H1 (cell line): ENCODE measurements at regions not wholly inside any gene's neighbourhood (a gene's known extent, or its start where the extent isn't known, plus 50 kb on each side); places are given as distances from the start of the nearest gene placed in this dataset.
A peak's percentile ranks its signal among the peaks of the same experiment; 100 is the strongest.

Source experiments
- CTCF ChIA-PET: fragments of 300-600 bp; sonication (Branson Sonifier 250); formaldehyde crosslinking; loops from one replicate; lab custom pipeline; 2021; ENCODE audit not compliant: partially characterized antibody; lab: Charles Lee
- POLR2A ChIA-PET: fragments of 300-600 bp; sonication (Branson Sonifier 250); formaldehyde crosslinking; loops from one replicate; lab custom pipeline; 2021; ENCODE audit warnings: inconsistent platforms; ENCODE audit not compliant: partially characterized antibody; lab: Charles Lee
- DNase-seq, 2 experiments: peaks; one replicate each; pipeline versions ENCODE4 v3.0.0 to v3.0.0-alpha.2; 2010 to 2022; ENCODE audit warnings: low spot score in 2 of 2, low read depth in 1 of 2, mixed read lengths in 1 of 2
- FAIRE-seq: peaks from 2 replicates; lab custom pipeline; 2011; peaks lifted over from hg19 to GRCh38; lab: Jason Lieb, UNC
- H2AFZ ChIP-seq: 2 replicates; pipeline ENCODE4 v1.8.1; 2012; ENCODE audit warnings: low read length, inconsistent platforms
- H2AK5ac ChIP-seq: 2 replicates; pipeline ENCODE4 v1.6.1; 2013; ENCODE audit warnings: low read depth, low read length
- H2BK120ac ChIP-seq: replicated peaks from 2 replicates; pipeline ENCODE3; 2013; ENCODE audit warnings: low read depth, low read length, inconsistent platforms
- H2BK12ac ChIP-seq: 2 replicates; pipeline ENCODE4 v1.6.1; 2013; ENCODE audit warnings: low read depth, low read length
- H2BK15ac ChIP-seq: 2 replicates; pipeline ENCODE4 v1.6.1; 2013; ENCODE audit warnings: low read length
- H2BK20ac ChIP-seq: 2 replicates; pipeline ENCODE4 v1.6.1; 2013; ENCODE audit warnings: low read length
- H2BK5ac ChIP-seq: 2 replicates; pipeline ENCODE4 v1.6.1; 2013; ENCODE audit warnings: low read depth, low read length
- H3K14ac ChIP-seq: 2 replicates; pipeline ENCODE4 v1.6.1; 2013; ENCODE audit warnings: inconsistent platforms; ENCODE audit not compliant: insufficient read length
- H3K18ac ChIP-seq: 2 replicates; pipeline ENCODE4 v1.6.1; 2013; ENCODE audit warnings: low read length; ENCODE audit errors: extremely low read depth
- H3K23ac ChIP-seq: 2 replicates; pipeline ENCODE4 v1.6.1; 2013; ENCODE audit warnings: inconsistent platforms; ENCODE audit not compliant: insufficient read length
- H3K23me2 ChIP-seq: 2 replicates; pipeline ENCODE4 v1.6.1; 2013; ENCODE audit warnings: low read depth, low read length
- H3K27ac ChIP-seq: 2 replicates; pipeline ENCODE4 v1.6.1; 2011; ENCODE audit warnings: low read depth, low read length, inconsistent platforms
- H3K27me3 ChIP-seq, 4 experiments: replicated peaks in 1 of 4; 1 replicate in 1 of 4; 2 replicates in 3 of 4; pipeline versions ENCODE4 v1.6.1 to v1.8.1; 2011 to 2013; ENCODE audit warnings: low read length in 3 of 4, mild to moderate bottlenecking in 3 of 4, inconsistent platforms in 2 of 4, mixed read lengths in 2 of 4, moderate library complexity in 1 of 4; ENCODE audit not compliant: control insufficient read depth in 3 of 4, insufficient read depth in 3 of 4; ENCODE audit errors: extremely low read depth in 1 of 4
- H3K36me3 ChIP-seq, 4 experiments: 2 replicates each; pipeline versions ENCODE4 v1.6.1 to v1.8.1; 2011 to 2013; ENCODE audit warnings: mild to moderate bottlenecking in 4 of 4, low read length in 3 of 4, moderate library complexity in 2 of 4, control low read depth in 1 of 4, inconsistent platforms in 1 of 4; ENCODE audit not compliant: insufficient read depth in 4 of 4, control insufficient read depth in 2 of 4
- H3K4ac ChIP-seq: replicated peaks from 2 replicates; pipeline ENCODE3; 2013; ENCODE audit warnings: low read length, low read depth, mixed read lengths, inconsistent platforms; ENCODE audit not compliant: insufficient read length
- H3K4me1 ChIP-seq, 4 experiments: replicated peaks in 1 of 4; 1 replicate in 1 of 4; 2 replicates in 3 of 4; pipeline versions ENCODE4 v1.6.1 to v1.8.1; 2011 to 2013; ENCODE audit warnings: low read length in 3 of 4, inconsistent platforms in 2 of 4, mixed read lengths in 1 of 4; ENCODE audit not compliant: insufficient read depth in 4 of 4, control insufficient read depth in 3 of 4
- H3K4me2 ChIP-seq, 2 experiments: 2 replicates each; pipeline versions ENCODE4 v1.6.1 to v1.8.1; 2011 to 2013; ENCODE audit warnings: low read depth in 2 of 2, low read length in 2 of 2, control low read depth in 1 of 2, inconsistent platforms in 1 of 2, mild to moderate bottlenecking in 1 of 2; ENCODE audit not compliant: insufficient read depth in 1 of 2
- H3K4me3 ChIP-seq, 4 experiments: fragments of 200-600, 300-600 bp in 1 of 4; sonication (generic), shearing (Covaris generic), sonication (Bioruptor Twin) in 1 of 4; 2 replicates each; pipeline versions ENCODE4 v1.5.1 to v1.8.1; 2011 to 2016; ENCODE audit warnings: low read length in 4 of 4, low read depth in 3 of 4, control low read depth in 2 of 4, inconsistent platforms in 2 of 4, mild to moderate bottlenecking in 2 of 4, mixed read lengths in 1 of 4, moderate library complexity in 1 of 4; ENCODE audit not compliant: insufficient read depth in 2 of 4; ENCODE audit errors: extremely low read depth in 1 of 4
- H3K56ac ChIP-seq: replicated peaks from 2 replicates; pipeline ENCODE3; 2013; ENCODE audit warnings: low read depth, mild to moderate bottlenecking, mixed read lengths, low read length, inconsistent platforms; ENCODE audit not compliant: insufficient read length
- H3K79me1 ChIP-seq: 2 replicates; pipeline ENCODE4 v1.6.1; 2013; ENCODE audit warnings: low read depth, low read length, control low read depth
- H3K79me2 ChIP-seq, 2 experiments: 2 replicates each; pipeline versions ENCODE4 v1.6.1 to v1.8.1; 2012 to 2013; ENCODE audit warnings: low read length in 2 of 2, mild to moderate bottlenecking in 2 of 2, inconsistent platforms in 1 of 2; ENCODE audit not compliant: insufficient read depth in 2 of 2, control insufficient read depth in 1 of 2
- H3K9ac ChIP-seq, 4 experiments: replicated peaks in 1 of 4; 1 replicate in 1 of 4; 2 replicates in 3 of 4; pipeline versions ENCODE4 v1.6.1 to v1.8.1; 2011 to 2013; ENCODE audit warnings: low read depth in 3 of 4, low read length in 3 of 4, control low read depth in 2 of 4, mild to moderate bottlenecking in 2 of 4, moderate library complexity in 2 of 4, inconsistent platforms in 1 of 4; ENCODE audit errors: extremely low read depth in 1 of 4
- H3K9me3 ChIP-seq, 2 experiments: 2 replicates each; pipeline versions ENCODE4 v1.6.1 to v1.8.1; 2012 to 2013; ENCODE audit warnings: mild to moderate bottlenecking in 2 of 2, moderate library complexity in 2 of 2, control low read depth in 1 of 2, inconsistent platforms in 1 of 2, low read depth in 1 of 2, low read length in 1 of 2, mixed read lengths in 1 of 2; ENCODE audit not compliant: insufficient read depth in 2 of 2
- H4K20me1 ChIP-seq, 2 experiments: replicated peaks in 1 of 2; 2 replicates each; pipeline versions ENCODE3 to v1.8.1; 2011 to 2013; ENCODE audit warnings: inconsistent platforms in 2 of 2, low read length in 2 of 2, mild to moderate bottlenecking in 1 of 2; ENCODE audit not compliant: insufficient read depth in 2 of 2, control insufficient read depth in 1 of 2
- H4K5ac ChIP-seq: 2 replicates; pipeline ENCODE4 v1.6.1; 2013; ENCODE audit warnings: low read length, low read depth, mixed read lengths, inconsistent platforms; ENCODE audit not compliant: insufficient read length
- H4K8ac ChIP-seq: 2 replicates; pipeline ENCODE4 v1.8.0; 2013; ENCODE audit warnings: mild to moderate bottlenecking, moderate library complexity, low read length, inconsistent platforms; ENCODE audit not compliant: insufficient read depth; ENCODE audit errors: extremely low read depth
- H4K91ac ChIP-seq: replicated peaks from 2 replicates; pipeline ENCODE3; 2013; ENCODE audit warnings: low read length, mixed read lengths, inconsistent platforms; ENCODE audit not compliant: insufficient read length
- BACH1 ChIP-seq: IDR thresholded peaks from 2 replicates; pipeline ENCODE4 v1.6.1; 2012; ENCODE audit warnings: low read length, improper control_type of control experiment
- BRCA1 ChIP-seq: IDR thresholded peaks from 2 replicates; pipeline ENCODE4 v1.6.1; 2012; ENCODE audit warnings: low read depth, low read length, improper control_type of control experiment
- CHD1 ChIP-seq: IDR thresholded peaks from 2 replicates; pipeline ENCODE4 v1.6.1; 2012; ENCODE audit warnings: low read depth, low read length, improper control_type of control experiment
- FOSL1 ChIP-seq: IDR thresholded peaks from 2 replicates; pipeline ENCODE4 v1.6.1; 2011; ENCODE audit warnings: mild to moderate bottlenecking, low read depth, low read length, moderate library complexity; ENCODE audit not compliant: insufficient read depth
- GTF2F1 ChIP-seq: IDR thresholded peaks from 2 replicates; pipeline ENCODE4 v1.6.1; 2012; ENCODE audit warnings: low read depth, low read length, improper control_type of control experiment, borderline replicate concordance
- HDAC2 ChIP-seq, 2 experiments: fragments of 300-600 bp in 1 of 2; sonication (generic) in 1 of 2; IDR thresholded peaks; 2 replicates each; pipeline ENCODE4 v1.6.1; 2011 to 2012; ENCODE audit warnings: low read depth in 2 of 2, low read length in 2 of 2, mild to moderate bottlenecking in 2 of 2, moderate library complexity in 2 of 2, borderline replicate concordance in 1 of 2, inconsistent platforms in 1 of 2
- JUND ChIP-seq: IDR thresholded peaks from 2 replicates; pipeline ENCODE4 v1.6.1; 2011; ENCODE audit warnings: mild to moderate bottlenecking, improper control_type of control experiment, low read length
- MAX ChIP-seq: IDR thresholded peaks from 2 replicates; pipeline ENCODE4 v1.6.1; 2012; ENCODE audit warnings: inconsistent platforms
- POU5F1 ChIP-seq: IDR thresholded peaks from 2 replicates; pipeline ENCODE4 v1.6.1; 2011; ENCODE audit warnings: low read depth, mild to moderate bottlenecking, low read length, moderate library complexity
- RFX5 ChIP-seq: IDR thresholded peaks from 2 replicates; pipeline ENCODE4 v1.6.1; 2011; ENCODE audit warnings: low read depth, low read length, improper control_type of control experiment, borderline replicate concordance
- RXRA ChIP-seq: IDR thresholded peaks from 2 replicates; pipeline ENCODE4 v1.6.1; 2011; ENCODE audit warnings: low read depth, mild to moderate bottlenecking, low read length, moderate library complexity; ENCODE audit not compliant: insufficient read depth
- SAP30 ChIP-seq: fragments of 300-600 bp; sonication (generic); IDR thresholded peaks from 2 replicates; pipeline ENCODE4 v1.7.1; 2012; ENCODE audit warnings: low read length, moderate library complexity, mild to moderate bottlenecking, inconsistent platforms; ENCODE audit not compliant: insufficient read depth, insufficient replicate concordance
- SP1 ChIP-seq: IDR thresholded peaks from 2 replicates; pipeline ENCODE4 v1.6.1; 2011; ENCODE audit warnings: low read depth, low read length
- TAF1 ChIP-seq: IDR thresholded peaks from 2 replicates; pipeline ENCODE4 v1.6.1; 2011; ENCODE audit warnings: mild to moderate bottlenecking, low read depth, low read length
- TCF12 ChIP-seq: IDR thresholded peaks from 2 replicates; pipeline ENCODE4 v1.6.1; 2011; ENCODE audit warnings: low read depth, mild to moderate bottlenecking, low read length
- whole genome bisulfite sequencing, 2 experiments: shearing (Covaris generic) in 1 of 2; methylation state at CpG; one replicate each; pipeline versions ENCODE4 v1.1.6 to v1.1.7; 2013 to 2015; ENCODE audit warnings: low lambda C conversion rate in 2 of 2, mixed read lengths in 2 of 2, inconsistent platforms in 1 of 2, low coverage in 1 of 2, missing lambda C conversion rate in 1 of 2; ENCODE audit not compliant: insufficient replicate concordance in 2 of 2, insufficient coverage in 1 of 2, insufficient read length in 1 of 2; ENCODE audit errors: extremely low coverage in 1 of 2, missing lambda C conversion rate in 1 of 2; 5-methylcytosine and 5-hydroxymethylcytosine counted together

- Histone ChIP-seq H3K4me2 (no peak overlapping the region), H2BK12ac (no peak overlapping the region), H2AFZ (peak overlapping the region; percentile 73; the same call in 1 of the 2 replicates), H4K8ac (no peak overlapping the region), H4K20me1 (no peaks in the 10 kb centered on the region), H3K4me1 (no peaks in the 10 kb centered on the region), H3K9ac (no peak overlapping the region), H2BK20ac (no peak overlapping the region), H3K14ac (no peak overlapping the region), H3K18ac (no peak overlapping the region), H4K5ac (no peak overlapping the region), H2AK5ac (no peak overlapping the region), H3K23ac (no peak overlapping the region), H3K23me2 (no peaks in the 10 kb centered on the region), H3K4me3 (no peak overlapping the region), H3K56ac (no peak overlapping the region), H3K9me3 (no peaks in the 10 kb centered on the region), H2BK120ac (no peak overlapping the region), H3K27ac (no peak overlapping the region), H4K91ac (no peak overlapping the region), H3K79me1 (no peaks in the 10 kb centered on the region), H2BK5ac (no peak overlapping the region), H2BK15ac (no peak overlapping the region), H3K36me3 (no peaks in the 10 kb centered on the region), H3K27me3 (no peaks in the 10 kb centered on the region), H3K79me2 (no peaks in the 10 kb centered on the region), H3K4ac (no peak overlapping the region)
- CTCF ChIA-PET, result interaction anchor here (0.7 kb wide), 1 partner anchor 336 kb away, joined by 4 read pairs; no protein-coding TSS in a partner anchor
- FAIRE-seq (no peak), DNase-seq (no peak)
- POLR2A ChIA-PET, result no interaction called here
- WGBS, 2 experiments, result 82% methylated on average over 3 of the region's 3 CpGs; no CpG with 5 or more reads in 1 of the 2 experiments
- TF ChIP-seq JUND (no peak), FOSL1 (no peak), GTF2F1 (no peak), RFX5 (no peak), CHD1 (no peak), POU5F1 (no peak), TCF12 (no peak), SAP30 (no peak), SP1 (no peak), RXRA (no peak), BRCA1 (no peak), TAF1 (no peak), BACH1 (no peak), MAX (no peak), HDAC2 (IDR thresholded peaks at IDR 0.05; ENCODE audit: borderline replicate concordance in 1 of 2, low read depth in 2 of 2, low read length in 2 of 2) (no peak)
Observed at GRCh38 chr5:40284863-40285262, 394.9 kb upstream of the PTGER4 start.
